IMR-90 (cell line): ENCODE measurements at regions not wholly inside any gene's neighbourhood (a gene's known extent, or its start where the extent isn't known, plus 50 kb on each side); places are given as distances from the start of the nearest gene placed in this dataset.

ENCODE experiments used
- ATAC-seq: fragments of 200-7000 bp; cut with Tn5 transposase; 2 replicates; pipeline ENCODE4 v1.9.1; 2020; ENCODE audit warnings: low read depth, mild to moderate bottlenecking, moderate library complexity
- BruUV-seq: library from RNA; stranded (reverse); fragments of 400-500 nt; replicated peaks from 2 replicates; lab custom pipeline; 2021; lab: Mats Ljungman, UMichigan
- CTCF ChIA-PET: fragments of 300-600 bp; formaldehyde crosslinking; extraction: SDS; loops from one replicate; lab custom pipeline; 2021; ENCODE audit warnings: antibody characterized with exemption; lab: Yijun Ruan, JAX
- POLR2A ChIA-PET: fragments of 300-600 bp; sonication (Branson Sonifier 250); formaldehyde crosslinking; loops from one replicate; lab custom pipeline; 2022; ENCODE audit warnings: antibody characterized with exemption; ENCODE audit not compliant: unreplicated experiment; lab: Charles Lee
- DNase-seq: peaks from one replicate; pipeline ENCODE4 v3.0.0; 2013
- H2AFZ ChIP-seq: replicated peaks from 2 replicates; pipeline ENCODE3; 2013; ENCODE audit warnings: low read length, mild to moderate bottlenecking; ENCODE audit not compliant: poor library complexity
- H2AK5ac ChIP-seq: 2 replicates; pipeline ENCODE4 v1.6.1; 2013; ENCODE audit warnings: low read depth, low read length, inconsistent platforms
- H2AK9ac ChIP-seq: replicated peaks from 2 replicates; pipeline ENCODE3; 2013; ENCODE audit warnings: mild to moderate bottlenecking, low read depth, low read length, moderate library complexity; ENCODE audit not compliant: poor library complexity
- H2BK120ac ChIP-seq: 2 replicates; pipeline ENCODE4 v1.6.1; 2013; ENCODE audit warnings: low read depth, low read length, inconsistent platforms
- H2BK15ac ChIP-seq: 3 replicates; pipeline ENCODE4 v1.6.1; 2013; ENCODE audit warnings: low read depth, low read length, inconsistent platforms
- H2BK20ac ChIP-seq: 2 replicates; pipeline ENCODE4 v1.6.1; 2013; ENCODE audit warnings: low read depth, mild to moderate bottlenecking, inconsistent platforms, low read length, moderate library complexity
- H2BK5ac ChIP-seq: 2 replicates; pipeline ENCODE4 v1.6.1; 2013; ENCODE audit warnings: mild to moderate bottlenecking, low read depth, low read length, inconsistent platforms; ENCODE audit not compliant: poor library complexity, severe bottlenecking
- H3K14ac ChIP-seq: replicated peaks from 2 replicates; pipeline ENCODE4 v1.6.1; 2013; ENCODE audit warnings: low read depth, low read length, inconsistent platforms
- H3K18ac ChIP-seq: 2 replicates; pipeline ENCODE4 v1.6.1; 2013; ENCODE audit warnings: low read depth, low read length, control low read depth
- H3K23ac ChIP-seq: 2 replicates; pipeline ENCODE4 v1.6.1; 2013; ENCODE audit warnings: low read depth, low read length, inconsistent platforms
- H3K27ac ChIP-seq: 2 replicates; pipeline ENCODE4 v1.5.1; 2013; ENCODE audit warnings: mild to moderate bottlenecking, control low read depth, low read length; ENCODE audit not compliant: insufficient read depth
- H3K27me3 ChIP-seq: 2 replicates; pipeline ENCODE4 v1.6.1; 2013; ENCODE audit warnings: low read length; ENCODE audit not compliant: control insufficient read depth, insufficient read depth
- H3K36me3 ChIP-seq: 2 replicates; pipeline ENCODE4 v1.6.1; 2013; ENCODE audit warnings: low read length, mixed read lengths; ENCODE audit not compliant: control insufficient read depth, insufficient read depth
- H3K4ac ChIP-seq: 2 replicates; pipeline ENCODE4 v1.6.1; 2013; ENCODE audit warnings: low read depth, low read length, inconsistent platforms
- H3K4me1 ChIP-seq: 2 replicates; pipeline ENCODE4 v1.6.1; 2013; ENCODE audit warnings: low read length, mixed read lengths; ENCODE audit not compliant: control insufficient read depth, insufficient read depth
- H3K4me2 ChIP-seq: 2 replicates; pipeline ENCODE4 v1.6.1; 2013; ENCODE audit warnings: low read depth, mild to moderate bottlenecking, control low read depth, low read length, moderate library complexity
- H3K4me3 ChIP-seq: 2 replicates; pipeline ENCODE4 v1.5.1; 2013; ENCODE audit warnings: low read depth, mild to moderate bottlenecking, control low read depth, low read length, moderate library complexity; ENCODE audit not compliant: insufficient read depth
- H3K56ac ChIP-seq: 2 replicates; pipeline ENCODE4 v1.6.1; 2013; ENCODE audit warnings: low read length, inconsistent platforms; ENCODE audit not compliant: insufficient read depth; ENCODE audit errors: extremely low read depth
- H3K79me1 ChIP-seq, 2 experiments: 2 replicates each; pipeline ENCODE4 v1.6.1; 2013; ENCODE audit warnings: low read length in 2 of 2, inconsistent platforms in 1 of 2, low read depth in 1 of 2
- H3K9ac ChIP-seq: 2 replicates; pipeline ENCODE4 v1.6.1; 2013; ENCODE audit warnings: low read depth, low read length, control low read depth
- H3K9me1 ChIP-seq: 2 replicates; pipeline ENCODE4 v1.6.1; 2013; ENCODE audit warnings: low read length, inconsistent platforms; ENCODE audit not compliant: insufficient read depth
- H3K9me3 ChIP-seq: 2 replicates; pipeline ENCODE4 v1.6.1; 2013; ENCODE audit warnings: low read length; ENCODE audit not compliant: control insufficient read depth, insufficient read depth
- H4K20me1 ChIP-seq: 2 replicates; pipeline ENCODE4 v1.6.1; 2013; ENCODE audit warnings: low read length, inconsistent platforms; ENCODE audit not compliant: insufficient read depth
- H4K5ac ChIP-seq: 2 replicates; pipeline ENCODE4 v1.6.1; 2013; ENCODE audit warnings: mild to moderate bottlenecking, low read depth, low read length, control low read depth
- H4K8ac ChIP-seq, 2 experiments: 2 replicates each; pipeline ENCODE4 v1.6.1; 2013; ENCODE audit warnings: low read depth in 2 of 2, low read length in 2 of 2, control low read depth in 1 of 2, inconsistent platforms in 1 of 2
- H4K91ac ChIP-seq: 2 replicates; pipeline ENCODE4 v1.6.1; 2013; ENCODE audit warnings: low read depth, low read length, inconsistent platforms; ENCODE audit not compliant: insufficient read depth
- BHLHE40 ChIP-seq: fragments of 150-350 bp; IDR thresholded peaks from 2 replicates; pipeline ENCODE4 v1.6.1; 2016; ENCODE audit warnings: mild to moderate bottlenecking, low read depth, low read length
- CEBPB ChIP-seq: IDR thresholded peaks from 2 replicates; pipeline ENCODE4 v1.6.1; 2012; ENCODE audit warnings: low read depth, low read length, improper control_type of control experiment
- CHD1 ChIP-seq: IDR thresholded peaks from 2 replicates; pipeline ENCODE4 v1.6.1; 2012; ENCODE audit warnings: low read depth, low read length, improper control_type of control experiment
- FOS ChIP-seq: fragments of 150-350 bp; IDR thresholded peaks from 2 replicates; pipeline ENCODE4 v1.6.1; 2016; ENCODE audit warnings: low read depth, low read length
- MAFK ChIP-seq: IDR thresholded peaks from 2 replicates; pipeline ENCODE4 v1.6.1; 2012; ENCODE audit warnings: low read depth, low read length, improper control_type of control experiment
- MAZ ChIP-seq: IDR thresholded peaks from 2 replicates; pipeline ENCODE4 v1.6.1; 2012; ENCODE audit warnings: low read depth, mild to moderate bottlenecking, low read length, improper control_type of control experiment, moderate library complexity, borderline replicate concordance
- MXI1 ChIP-seq: IDR thresholded peaks from 2 replicates; pipeline ENCODE4 v1.6.1; 2012; ENCODE audit warnings: low read depth, mild to moderate bottlenecking, low read length, moderate library complexity, borderline replicate concordance
- NFE2L2 ChIP-seq: fragments of 150-350 bp; IDR thresholded peaks from 2 replicates; pipeline ENCODE4 v1.6.1; 2016; ENCODE audit warnings: low read depth, mild to moderate bottlenecking, low read length
- POLR2A ChIP-seq: IDR thresholded peaks from 2 replicates; pipeline ENCODE4 v1.6.1; 2012; ENCODE audit warnings: mild to moderate bottlenecking, low read depth, low read length
- RAD21 ChIP-seq: IDR thresholded peaks from 2 replicates; pipeline ENCODE4 v1.6.1; 2012; ENCODE audit warnings: low read length, improper control_type of control experiment
- RCOR1 ChIP-seq: IDR thresholded peaks from 2 replicates; pipeline ENCODE4 v1.6.1; 2012; ENCODE audit warnings: mild to moderate bottlenecking, low read length, improper control_type of control experiment; ENCODE audit not compliant: insufficient replicate concordance
- RFX5 ChIP-seq: IDR thresholded peaks from 2 replicates; pipeline ENCODE4 v1.8.0; 2012; ENCODE audit warnings: low read depth, mild to moderate bottlenecking, low read length, moderate library complexity
- SMC3 ChIP-seq: fragments of 150-350 bp; IDR thresholded peaks from 2 replicates; pipeline ENCODE4 v1.6.1; 2016; ENCODE audit warnings: low read depth, mild to moderate bottlenecking, antibody characterized with exemption, low read length, moderate library complexity
- WGBS, 2 experiments: methylation state at CpG; one replicate each; pipeline versions ENCODE4 v1.1.5 to v1.1.7; 2013; ENCODE audit warnings: missing lambda C conversion rate in 2 of 2; ENCODE audit not compliant: insufficient read length in 1 of 2; ENCODE audit errors: extremely low coverage in 2 of 2; 5-methylcytosine and 5-hydroxymethylcytosine counted together
- dilution Hi-C: fragments of 300-500 bp; cut with HindIII; formaldehyde crosslinking; loops from one replicate; pipeline ENCODE4 v1.14.3; 2018; ENCODE audit warnings: low sequenced_read_pairs; ENCODE audit not compliant: unreplicated experiment
- in situ Hi-C: fragments of 300-500 bp; cut with MboI; formaldehyde crosslinking; loops from 3 replicates; pipeline ENCODE4 v1.14.3; 2019; ENCODE audit warnings: low sequenced_read_pairs, inconsistent platforms, mixed read lengths
- intact Hi-C: fragments of 100-400 bp; cut with micrococcal nuclease; formaldehyde crosslinking; loops from 2 replicates; pipeline ENCODE4 v1.10.0; 2022
- TF ChIP-seq, protein P1 (sequence below): fragments of 150-350 bp; IDR thresholded peaks from 2 replicates; pipeline ENCODE4 v1.6.1; 2017; ENCODE audit warnings: mild to moderate bottlenecking, antibody characterized with exemption, low read length, low read depth
- TF ChIP-seq, protein P2 (sequence below): conservative IDR thresholded peaks from 2 replicates; pipeline ENCODE4 v1.5.1; 2012; ENCODE audit warnings: mild to moderate bottlenecking, low read depth, low read length, improper control_type of control experiment
- TF ChIP-seq, protein P3 (sequence below): fragments of 150-350 bp; IDR thresholded peaks from 2 replicates; pipeline ENCODE4 v1.6.1; 2016; ENCODE audit warnings: low read depth, mild to moderate bottlenecking, low read length, moderate library complexity, borderline replicate concordance

DNA sequence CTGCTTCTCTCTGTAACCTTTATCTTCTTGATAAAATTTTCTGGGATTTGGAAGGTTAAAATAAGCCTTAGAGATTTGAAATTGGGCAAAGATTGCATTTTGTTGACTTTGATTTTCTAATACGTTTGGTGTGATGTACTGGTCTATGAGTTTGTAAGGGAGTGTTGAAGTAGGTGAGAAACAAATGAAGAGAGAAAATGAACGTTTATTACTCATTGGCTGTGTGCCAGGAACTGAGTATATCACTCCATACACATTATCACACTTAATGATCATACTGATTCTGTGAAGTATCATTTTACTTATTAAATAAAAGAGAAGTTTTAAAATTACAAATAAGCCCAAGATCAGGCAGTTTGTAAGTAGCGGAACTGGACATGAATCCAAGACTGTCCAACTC is 795.1 kb upstream of the ZEB2 start:
- dilution Hi-C loops (no loop called here), in situ Hi-C loops (no loop called here), intact Hi-C loops (no loop called here)
- Histone ChIP-seq H3K4me3 (no peak overlapping the region), H2BK5ac (no peak overlapping the region), H3K9ac (no peak overlapping the region), H2BK15ac (no peak overlapping the region), H3K56ac (no peak overlapping the region), H3K14ac (no peak overlapping the region), H3K9me3 (no peaks in the 10 kb centered on the region), H3K4me1 (no peaks in the 10 kb centered on the region), H3K36me3 (no peaks in the 10 kb centered on the region), H2AFZ (no peak overlapping the region), H3K27ac (no peak overlapping the region), H4K91ac (no peak overlapping the region), H2BK120ac (no peak overlapping the region), H3K4me2 (no peak overlapping the region), H3K18ac (no peak overlapping the region), H3K79me1 (no peaks in the 10 kb centered on the region), H3K9me1 (no peaks in the 10 kb centered on the region), H4K5ac (no peak overlapping the region), H2BK20ac (no peak overlapping the region), H4K20me1 (no peaks in the 10 kb centered on the region), H2AK9ac (no peak overlapping the region), H3K23ac (no peak overlapping the region), H3K27me3 (no peaks in the 10 kb centered on the region), H2AK5ac (no peak overlapping the region), H4K8ac (no peak overlapping the region), H3K4ac (no peak overlapping the region)
- DNase-seq: no peak
- ATAC-seq: no peak
- TF ChIP-seq, protein P1, sequence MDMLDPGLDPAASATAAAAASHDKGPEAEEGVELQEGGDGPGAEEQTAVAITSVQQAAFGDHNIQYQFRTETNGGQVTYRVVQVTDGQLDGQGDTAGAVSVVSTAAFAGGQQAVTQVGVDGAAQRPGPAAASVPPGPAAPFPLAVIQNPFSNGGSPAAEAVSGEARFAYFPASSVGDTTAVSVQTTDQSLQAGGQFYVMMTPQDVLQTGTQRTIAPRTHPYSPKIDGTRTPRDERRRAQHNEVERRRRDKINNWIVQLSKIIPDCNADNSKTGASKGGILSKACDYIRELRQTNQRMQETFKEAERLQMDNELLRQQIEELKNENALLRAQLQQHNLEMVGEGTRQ: no peak
- TF ChIP-seq MXI1 (no peak), RCOR1 (no peak), FOS (no peak), RFX5 (no peak), MAFK (no peak), CHD1 (no peak), SMC3 (no peak), POLR2A (no peak), RAD21 (no peak), CEBPB (no peak), MAZ (no peak), NFE2L2 (no peak), BHLHE40 (no peak)
- TF ChIP-seq, protein P2, sequence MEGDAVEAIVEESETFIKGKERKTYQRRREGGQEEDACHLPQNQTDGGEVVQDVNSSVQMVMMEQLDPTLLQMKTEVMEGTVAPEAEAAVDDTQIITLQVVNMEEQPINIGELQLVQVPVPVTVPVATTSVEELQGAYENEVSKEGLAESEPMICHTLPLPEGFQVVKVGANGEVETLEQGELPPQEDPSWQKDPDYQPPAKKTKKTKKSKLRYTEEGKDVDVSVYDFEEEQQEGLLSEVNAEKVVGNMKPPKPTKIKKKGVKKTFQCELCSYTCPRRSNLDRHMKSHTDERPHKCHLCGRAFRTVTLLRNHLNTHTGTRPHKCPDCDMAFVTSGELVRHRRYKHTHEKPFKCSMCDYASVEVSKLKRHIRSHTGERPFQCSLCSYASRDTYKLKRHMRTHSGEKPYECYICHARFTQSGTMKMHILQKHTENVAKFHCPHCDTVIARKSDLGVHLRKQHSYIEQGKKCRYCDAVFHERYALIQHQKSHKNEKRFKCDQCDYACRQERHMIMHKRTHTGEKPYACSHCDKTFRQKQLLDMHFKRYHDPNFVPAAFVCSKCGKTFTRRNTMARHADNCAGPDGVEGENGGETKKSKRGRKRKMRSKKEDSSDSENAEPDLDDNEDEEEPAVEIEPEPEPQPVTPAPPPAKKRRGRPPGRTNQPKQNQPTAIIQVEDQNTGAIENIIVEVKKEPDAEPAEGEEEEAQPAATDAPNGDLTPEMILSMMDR: no peak
- TF ChIP-seq, protein P3, sequence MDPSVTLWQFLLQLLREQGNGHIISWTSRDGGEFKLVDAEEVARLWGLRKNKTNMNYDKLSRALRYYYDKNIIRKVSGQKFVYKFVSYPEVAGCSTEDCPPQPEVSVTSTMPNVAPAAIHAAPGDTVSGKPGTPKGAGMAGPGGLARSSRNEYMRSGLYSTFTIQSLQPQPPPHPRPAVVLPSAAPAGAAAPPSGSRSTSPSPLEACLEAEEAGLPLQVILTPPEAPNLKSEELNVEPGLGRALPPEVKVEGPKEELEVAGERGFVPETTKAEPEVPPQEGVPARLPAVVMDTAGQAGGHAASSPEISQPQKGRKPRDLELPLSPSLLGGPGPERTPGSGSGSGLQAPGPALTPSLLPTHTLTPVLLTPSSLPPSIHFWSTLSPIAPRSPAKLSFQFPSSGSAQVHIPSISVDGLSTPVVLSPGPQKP: no peak
- no CpG with 5 or more reads among the region's 3 CpGs for WGBS, 2 experiments
- BruUV-seq: no TSS peak
- POLR2A ChIA-PET: no interaction called here
- CTCF ChIA-PET: no interaction called here
